ENCODE measurements at regions not wholly inside any gene's neighbourhood (a gene's known extent, or its start where the extent isn't known, plus 50 kb on each side); places are given as distances from the start of the nearest gene placed in this dataset.

- H3K27me3 ChIP-seq: peaks cover 25% of the 10 kb centered on the region
- 73% methylated on average over 6 of the region's 6 CpGs for WGBS (ENCODE audit: low lambda C conversion rate, missing lambda C conversion rate)
- no peak for DNase-seq (ENCODE audit: low spot score)
- no peak overlapping the region for H2AFZ ChIP-seq
- TF ChIP-seq EZH2 (IDR thresholded peaks at IDR 0.05; ENCODE audit: borderline replicate concordance): no peak
- TF ChIP-seq CTCF (IDR thresholded peaks at IDR 0.05; ENCODE audit: poor library complexity): no peak
- TF ChIP-seq EZH2phosphoT487 (IDR thresholded peaks at IDR 0.05; ENCODE audit: low read depth, severe bottlenecking, unreplicated experiment): no peak
- H3K27ac ChIP-seq: no peak overlapping the region
- no peaks in the 10 kb centered on the region for H3K9me3 ChIP-seq (ENCODE audit: low read depth)
- no peaks in the 10 kb centered on the region for H4K20me1 ChIP-seq (ENCODE audit: insufficient read depth, poor library complexity, severe bottlenecking)
- H3K36me3 ChIP-seq (replicated peaks; ENCODE audit: insufficient read depth, low read depth): no peaks in the 10 kb centered on the region
- H3K4me1 ChIP-seq (ENCODE audit: insufficient read depth): no peaks in the 10 kb centered on the region
- H3K4me2 ChIP-seq: no peak overlapping the region
- H3K9me2 ChIP-seq (replicated peaks; ENCODE audit: insufficient read depth): no peaks in the 10 kb centered on the region
- no peaks in the 10 kb centered on the region for H3K79me2 ChIP-seq
- no peak overlapping the region for H3K4me3 ChIP-seq
Measured at GRCh38 chr2:887639-888038, 63.0 kb upstream of the SNTG2 start.

DNA sequence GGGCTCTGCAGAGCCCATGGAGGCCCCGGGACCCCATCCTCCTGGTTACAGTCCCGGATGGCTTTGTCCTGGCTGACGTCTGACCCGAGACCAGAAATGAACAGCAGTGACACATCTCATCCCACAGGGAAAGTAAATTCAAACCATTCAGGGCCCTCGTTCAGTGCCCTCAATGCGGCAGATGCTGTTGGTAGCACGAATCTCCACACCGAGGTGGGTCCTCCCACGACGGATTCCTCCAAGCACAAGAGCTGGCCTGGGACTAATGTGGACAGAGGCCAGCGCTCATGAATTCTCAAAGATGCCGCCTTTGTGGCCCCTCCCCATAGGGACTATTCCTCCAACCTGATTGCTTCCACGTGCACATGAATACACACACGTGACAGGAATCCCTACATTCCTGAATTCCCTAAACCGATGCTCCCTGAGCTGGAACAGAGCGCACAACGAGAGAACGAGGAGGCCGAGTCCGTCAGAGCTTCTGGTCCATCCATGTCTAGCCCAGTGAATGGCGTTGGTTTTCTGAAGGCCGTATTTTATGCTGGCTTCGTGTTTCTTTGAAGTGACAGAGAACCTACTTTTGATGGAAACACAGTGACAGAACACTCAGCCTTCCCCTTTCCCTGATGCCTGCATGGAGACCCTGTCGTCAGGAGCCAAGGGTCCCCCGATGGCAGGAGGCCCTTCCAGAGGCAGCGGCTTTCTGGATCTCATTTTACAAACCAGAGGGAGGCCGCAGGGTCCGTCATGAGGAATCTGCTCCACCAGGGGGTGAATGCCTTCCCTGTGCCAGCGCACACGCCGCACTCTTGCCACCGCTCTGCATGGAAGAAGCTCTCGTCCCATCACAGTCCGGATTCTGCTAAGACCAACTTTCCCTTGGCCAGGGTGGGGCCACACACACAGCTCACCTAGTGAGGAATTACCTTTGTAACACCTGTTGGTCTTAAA, 64.3 kb upstream of the SNTG2 start:
- no peak for TF ChIP-seq CTCF (IDR thresholded peaks at IDR 0.05; ENCODE audit: poor library complexity)
- no peak for TF ChIP-seq EZH2 (IDR thresholded peaks at IDR 0.05; ENCODE audit: borderline replicate concordance)
- TF ChIP-seq EZH2phosphoT487 (IDR thresholded peaks at IDR 0.05; ENCODE audit: low read depth, severe bottlenecking, unreplicated experiment): no peak
- WGBS (ENCODE audit: low lambda C conversion rate, missing lambda C conversion rate): 91% methylated on average over 32 of the region's 34 CpGs
- peaks cover 32% of the 10 kb centered on the region for H3K27me3 ChIP-seq
- H3K4me3 ChIP-seq: no peak overlapping the region
- no peaks in the 10 kb centered on the region for H3K9me3 ChIP-seq (ENCODE audit: low read depth)
- H3K4me1 ChIP-seq (ENCODE audit: insufficient read depth): no peaks in the 10 kb centered on the region
- no peak overlapping the region for H2AFZ ChIP-seq
- no peaks in the 10 kb centered on the region for H3K79me2 ChIP-seq
- H3K9me2 ChIP-seq (replicated peaks; ENCODE audit: insufficient read depth): no peaks in the 10 kb centered on the region
- no peaks in the 10 kb centered on the region for H4K20me1 ChIP-seq (ENCODE audit: insufficient read depth, poor library complexity, severe bottlenecking)
- no peak overlapping the region for H3K4me2 ChIP-seq
- DNase-seq (ENCODE audit: low spot score): no peak
- no peaks in the 10 kb centered on the region for H3K36me3 ChIP-seq (replicated peaks; ENCODE audit: insufficient read depth, low read depth)
- H3K27ac ChIP-seq: no peak overlapping the region

GRCh38 chr2:885230-886071, 65.2 kb upstream of the SNTG2 start:
- WGBS (ENCODE audit: low lambda C conversion rate, missing lambda C conversion rate): 91% methylated on average over 20 of the region's 26 CpGs
- Histone ChIP-seq H3K27me3 (peaks cover 30% of the 10 kb centered on the region), H3K36me3 (replicated peaks; ENCODE audit: insufficient read depth, low read depth) (no peaks in the 10 kb centered on the region), H3K79me2 (no peaks in the 10 kb centered on the region), H3K27ac (no peak overlapping the region), H4K20me1 (ENCODE audit: insufficient read depth, poor library complexity, severe bottlenecking) (no peaks in the 10 kb centered on the region), H3K4me2 (no peak overlapping the region), H3K4me1 (ENCODE audit: insufficient read depth) (no peaks in the 10 kb centered on the region), H3K9me2 (replicated peaks; ENCODE audit: insufficient read depth) (no peaks in the 10 kb centered on the region), H2AFZ (no peak overlapping the region), H3K9me3 (ENCODE audit: low read depth) (no peaks in the 10 kb centered on the region), H3K4me3 (no peak overlapping the region)
- DNase-seq (ENCODE audit: low spot score): no peak
- no peak for TF ChIP-seq CTCF (IDR thresholded peaks at IDR 0.05; ENCODE audit: poor library complexity)
- no peak for TF ChIP-seq EZH2 (IDR thresholded peaks at IDR 0.05; ENCODE audit: borderline replicate concordance)
- TF ChIP-seq EZH2phosphoT487 (IDR thresholded peaks at IDR 0.05; ENCODE audit: low read depth, severe bottlenecking, unreplicated experiment): no peak

All from hepatocyte (in vitro differentiated cells).